Stomach (tissue), 8 donors: ENCODE measurements at regions not wholly inside any gene's neighbourhood (a gene's known extent, or its start where the extent isn't known, plus 50 kb on each side); places are given as distances from the start of the nearest gene placed in this dataset.
"Not testable (repeated sequence)": the region's sequence is repeated elsewhere in the genome, so short reads cannot be mapped to it uniquely, and the experiment has no call there.

Experiments used
- DNase-seq, 2 donors: peaks; one replicate each; pipeline versions ENCODE4 v3.0.0 to v3.0.0-alpha.2; 2013 to 2019
- H3K27ac ChIP-seq, 5 donors: fragments of 200-600 bp in 4 of 5; sonication (generic) in 4 of 5; one replicate each; pipeline ENCODE4 v1.5.1; 2013 to 2019; ENCODE audit warnings: mild to moderate bottlenecking in 1 of 5, moderate library complexity in 1 of 5
- H3K27me3 ChIP-seq, 3 donors: fragments of 200-600 bp; sonication (generic); one replicate each; pipeline ENCODE4 v1.5.1; 2017 to 2019; ENCODE audit warnings: mixed run types in 1 of 3
- H3K36me3 ChIP-seq, 4 donors: fragments of 200-600 bp; sonication (generic); 1 replicate in 3 of 4; 2 replicates in 1 of 4; pipeline ENCODE4 v1.5.1; 2016 to 2019
- H3K4me1 ChIP-seq, 4 donors: fragments of 200-600 bp; sonication (generic); one replicate each; pipeline ENCODE4 v1.5.1; 2016 to 2019
- H3K4me3 ChIP-seq, 4 donors: fragments of 200-600 bp; sonication (generic) in 3 of 4; one replicate each; pipeline ENCODE4 v1.5.1; 2016 to 2019; ENCODE audit warnings: mild to moderate bottlenecking in 1 of 4
- H3K9me3 ChIP-seq, 4 donors: fragments of 200-600 bp; sonication (generic); one replicate each; pipeline ENCODE4 v1.5.1; 2016 to 2019
- CTCF ChIP-seq, 7 experiments: fragments of 450-650 bp in 4 of 7; fragments of 200-600 bp in 3 of 7; sonication (generic) in 3 of 7; IDR thresholded peaks; one replicate each; pipeline ENCODE4 v1.5.1; 2016 to 2019; ENCODE audit warnings: antibody characterized with exemption in 7 of 7, control low read depth in 2 of 7, mild to moderate bottlenecking in 1 of 7
- EP300 ChIP-seq: sonication (generic); formaldehyde crosslinking; IDR thresholded peaks from one replicate; pipeline ENCODE4 v1.6.1; 2017; ENCODE audit warnings: antibody characterized with exemption
- POLR2A ChIP-seq, 4 donors: fragments of 450-650 bp; IDR thresholded peaks; one replicate each; pipeline ENCODE4 v1.6.1; 2016; ENCODE audit warnings: antibody characterized with exemption in 4 of 4, control low read depth in 2 of 4, mild to moderate bottlenecking in 1 of 4, moderate library complexity in 1 of 4
- POLR2AphosphoS5 ChIP-seq, 3 donors: sonication (generic); formaldehyde crosslinking; IDR thresholded peaks; one replicate each; pipeline ENCODE4 v1.6.1; 2016; ENCODE audit warnings: antibody characterized with exemption in 3 of 3
- WGBS, 5 donors: extraction: QIAGEN DNeasy Blood & Tissue Kit in 3 of 5; methylation state at CpG; one replicate each; pipeline versions ENCODE4 v1.1.5 to v1.1.7; 2013 to 2018; 5-methylcytosine and 5-hydroxymethylcytosine counted together
- intact Hi-C: fragments of 100-400 bp; cut with DNase I; formaldehyde crosslinking; loops from one replicate; pipeline ENCODE4 v1.15.1; 2023; ENCODE audit warnings: low total_unique reads
- donor health status: healthy with polysubstance abuse.
- donor health status: Bipolar disorder and iron deficiency.
- donor health status: healthy.

- Histone ChIP-seq H3K9me3 (peaks cover 0 to 6% (median 0%) of the 10 kb centered on the region in 4 donors), H3K4me3 (no peak overlapping the region), H3K27ac (no peak overlapping the region), H3K27me3 (no peaks in the 10 kb centered on the region), H3K36me3 (no peaks in the 10 kb centered on the region), H3K4me1 (no peaks in the 10 kb centered on the region)
- no peak for TF ChIP-seq CTCF (IDR thresholded peaks at IDR 0.05)
- TF ChIP-seq EP300: no peak
- TF ChIP-seq POLR2AphosphoS5 (IDR thresholded peaks at IDR 0.05): no peak
- no peak for TF ChIP-seq POLR2A (IDR thresholded peaks at IDR 0.05)
- 67 to 93% (median 81%) methylated on average over 2 of the region's 2 CpGs for WGBS, 5 donors
- no peak for DNase-seq
- intact Hi-C loops: no loop called here
Measured at GRCh38 chr2:129404000-129404685, 575.3 kb upstream of the RAB6C start.

- intact Hi-C loops: no loop called here
- no peak for DNase-seq
- H3K36me3 ChIP-seq: no peaks in the 10 kb centered on the region
- H3K4me1 ChIP-seq: no peaks in the 10 kb centered on the region
- H3K4me3 ChIP-seq: no peak overlapping the region
- no peaks in the 10 kb centered on the region for H3K27me3 ChIP-seq
- peaks cover 0 to 6% (median 0%) of the 10 kb centered on the region in 4 donors for H3K9me3 ChIP-seq
- WGBS, 5 donors: 84 to 93% (median 90%) methylated on average over 1 of the region's 1 CpG
- H3K27ac ChIP-seq: no peak overlapping the region
- TF ChIP-seq EP300 (no peak), POLR2AphosphoS5 (IDR thresholded peaks at IDR 0.05) (no peak), POLR2A (IDR thresholded peaks at IDR 0.05) (no peak), CTCF (IDR thresholded peaks at IDR 0.05) (no peak)
Measured at GRCh38 chr2:129408570-129408969, 570.9 kb upstream of the RAB6C start.

- H3K4me1 ChIP-seq, H3K9me3 ChIP-seq, H3K27me3 ChIP-seq, H3K4me3 ChIP-seq, H3K36me3 ChIP-seq, DNase-seq, H3K27ac ChIP-seq, intact Hi-C loops: not testable (repeated sequence)
- WGBS, 5 donors: 94 to 98% (median 97%) methylated on average over 10 to 20 of the region's 24 CpGs
Measured at GRCh38 chr2:129417041-129417440, 562.4 kb upstream of the RAB6C start.

GRCh38 chr2:129422028-129422427 is 557.4 kb upstream of the RAB6C start:
- Histone ChIP-seq H3K4me3 (no peak overlapping the region), H3K36me3 (no peaks in the 10 kb centered on the region), H3K27me3 (no peaks in the 10 kb centered on the region), H3K27ac (no peak overlapping the region), H3K4me1 (no peaks in the 10 kb centered on the region), H3K9me3 (no peaks in the 10 kb centered on the region)
- intact Hi-C loops: no loop called here
- no peak for DNase-seq
- no peak for TF ChIP-seq POLR2A (IDR thresholded peaks at IDR 0.05)
- TF ChIP-seq POLR2AphosphoS5 (IDR thresholded peaks at IDR 0.05): no peak
- no peak for TF ChIP-seq EP300
- TF ChIP-seq CTCF (IDR thresholded peaks at IDR 0.05): no peak
- WGBS, 5 donors: 40 to 69% (median 57%) methylated on average over 1 of the region's 1 CpG

- TF ChIP-seq CTCF (IDR thresholded peaks at IDR 0.05) (no peak), EP300 (no peak), POLR2A (IDR thresholded peaks at IDR 0.05) (no peak), POLR2AphosphoS5 (IDR thresholded peaks at IDR 0.05) (no peak)
- no peak for DNase-seq
- Histone ChIP-seq H3K9me3 (no peaks in the 10 kb centered on the region), H3K4me1 (no peaks in the 10 kb centered on the region), H3K27me3 (no peaks in the 10 kb centered on the region), H3K4me3 (no peak overlapping the region), H3K36me3 (no peaks in the 10 kb centered on the region), H3K27ac (no peak overlapping the region)
- 79 to 85% (median 82%) methylated on average over 9 to 10 of the region's 10 CpGs for WGBS, 5 donors
- intact Hi-C loops: no loop called here
Measured at GRCh38 chr2:129428086-129428660, 551.3 kb upstream of the RAB6C start.
